DMS114 treated with DMSO at 0.1 percent for 48 hours (cell line): ENCODE measurements at regions not wholly inside any gene's neighbourhood (a gene's known extent, or its start where the extent isn't known, plus 50 kb on each side); places are given as distances from the start of the nearest gene placed in this dataset.

ENCODE experiments used
- DNase-seq: peaks from one replicate; lab custom pipeline; 2025; ENCODE audit not compliant: unreplicated experiment; lab: John Stamatoyannopoulos, UW

DNA sequence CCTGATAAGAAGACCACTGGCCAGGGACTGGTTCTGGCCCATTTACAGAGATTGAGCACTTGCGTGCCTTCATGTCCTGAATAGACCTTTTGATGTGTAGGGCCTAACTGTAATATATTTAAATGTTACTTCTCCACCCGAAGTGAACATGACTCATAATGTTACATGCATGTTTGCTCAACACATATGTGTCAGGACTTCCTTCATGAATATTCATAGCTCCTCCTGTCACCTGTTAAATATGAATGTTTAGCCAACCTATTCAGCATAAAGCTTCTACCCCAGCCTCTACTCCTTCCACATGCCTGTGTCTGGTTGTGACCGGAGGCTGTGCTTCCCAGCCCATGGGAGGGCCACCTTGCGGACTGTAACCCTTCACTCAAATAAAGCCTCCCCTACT lies 457.5 kb downstream of the IRX1 start:
- no peak for DNase-seq

DNA sequence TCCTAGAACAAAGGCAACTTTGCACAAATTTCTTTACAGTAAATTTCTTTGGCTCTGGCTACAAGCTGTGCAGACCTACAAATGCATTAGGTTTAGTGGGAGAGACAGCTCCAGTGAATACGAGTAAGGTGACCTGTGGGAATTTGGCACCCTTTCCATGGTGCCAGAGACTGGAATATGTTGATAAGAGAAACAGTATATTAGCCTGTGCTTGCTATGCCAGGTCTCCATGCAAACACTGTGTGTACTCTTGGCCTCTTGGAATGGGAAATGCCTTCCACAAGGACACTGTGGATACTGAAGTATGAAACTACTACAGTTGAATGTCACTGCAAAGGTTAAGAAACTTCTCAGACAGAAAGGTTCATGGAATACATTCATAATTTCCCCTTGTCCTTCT lies 458.5 kb downstream of the IRX1 start:
- DNase-seq: no peak

DNA sequence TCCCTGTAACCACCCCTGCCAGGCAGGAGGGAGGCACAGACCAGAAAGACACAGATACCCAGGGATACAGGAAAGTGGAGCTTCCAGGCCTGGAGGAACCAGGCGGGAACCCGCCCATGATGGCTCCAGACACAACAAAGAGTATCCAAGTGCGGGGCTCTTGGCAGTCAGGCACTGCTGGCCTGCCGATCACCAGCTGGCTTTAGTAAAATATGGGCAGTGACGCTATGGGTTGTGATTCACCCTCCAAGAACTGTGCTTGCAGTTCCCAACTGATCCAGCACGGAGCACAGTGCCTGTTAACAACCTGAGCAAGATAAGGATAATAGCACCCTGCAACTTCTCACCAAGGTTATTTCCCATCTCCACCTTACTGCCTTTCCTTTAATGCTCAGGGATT lies 463.3 kb downstream of the IRX1 start:
- no peak for DNase-seq

DNA sequence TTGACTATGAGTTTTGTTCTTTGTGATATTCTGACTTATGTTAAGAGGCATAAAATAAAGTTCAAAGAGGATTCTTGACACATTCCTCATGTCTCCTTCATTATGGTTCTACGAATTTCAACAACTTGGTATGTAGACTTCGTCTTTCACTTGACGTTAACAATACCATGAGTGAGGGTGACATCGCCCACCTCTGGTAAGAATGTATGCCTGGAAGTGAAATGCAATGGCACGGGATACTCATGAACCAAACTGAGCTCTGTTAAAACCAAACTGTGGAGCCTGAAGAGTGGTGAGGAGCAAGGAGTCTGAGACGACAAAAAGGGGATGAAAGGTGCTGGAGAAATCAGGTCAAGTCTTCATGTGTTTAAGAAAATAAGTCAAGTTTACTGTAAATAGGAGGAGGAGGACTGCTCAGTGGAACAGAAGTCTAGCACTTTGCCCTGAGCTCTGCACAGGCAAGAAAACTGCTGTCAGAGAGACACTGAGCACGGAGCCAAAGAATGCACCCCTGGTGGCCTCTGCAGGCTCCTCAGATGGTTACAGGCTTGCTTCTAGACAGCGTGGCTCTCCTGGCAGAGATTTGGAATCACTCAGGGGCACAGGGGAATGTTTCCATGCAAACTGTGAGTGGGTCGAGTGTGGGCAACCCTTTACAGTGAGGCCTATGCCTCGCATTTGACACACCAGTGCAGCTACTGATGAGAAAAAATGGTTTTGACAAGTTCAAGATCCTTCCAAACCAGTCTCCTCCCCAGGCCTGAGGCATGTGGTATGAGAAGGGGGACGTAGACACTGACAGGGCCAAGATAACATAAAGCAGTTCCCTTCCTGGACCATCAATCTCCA lies 470.1 kb downstream of the IRX1 start:
- no peak for DNase-seq

DNA sequence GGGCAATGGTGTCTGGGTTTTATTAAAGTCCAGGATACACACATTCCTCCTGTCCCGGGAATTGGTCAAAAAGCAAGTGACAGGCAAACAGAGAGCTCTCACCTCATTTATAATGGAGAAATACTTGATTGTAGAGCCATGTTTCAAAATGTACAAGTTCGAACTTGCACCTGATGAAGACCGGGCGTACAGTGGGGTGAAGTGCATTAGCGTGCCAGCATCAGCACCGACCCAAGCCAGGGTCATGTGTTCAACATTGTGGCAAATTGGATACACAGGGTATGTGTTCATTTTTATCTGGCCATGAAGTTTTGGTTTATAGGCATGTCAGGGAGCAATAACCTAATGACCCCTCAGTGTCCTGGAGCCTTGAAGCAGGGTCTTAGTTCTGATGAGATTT lies 472.5 kb downstream of the IRX1 start:
- no peak for DNase-seq

DNA sequence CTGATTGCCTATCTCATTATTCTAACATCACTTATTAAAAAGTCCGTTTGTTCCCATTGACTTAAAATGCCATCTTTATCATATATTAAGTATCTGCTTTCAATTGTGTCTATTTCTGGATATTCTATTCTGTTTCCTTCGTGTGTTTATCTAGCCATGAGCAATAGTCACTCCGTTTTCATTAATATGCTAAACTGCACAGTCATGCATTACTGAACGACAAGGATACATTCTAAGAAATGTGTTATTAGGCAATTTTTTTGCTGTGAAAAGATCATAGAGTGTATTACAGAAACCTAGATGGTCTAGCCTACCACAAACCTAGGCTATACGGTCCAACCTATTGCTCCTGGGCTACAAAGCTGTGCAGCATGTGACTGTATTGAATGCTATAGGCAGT lies 482.9 kb downstream of the IRX1 start:
- DNase-seq: no peak

DNA sequence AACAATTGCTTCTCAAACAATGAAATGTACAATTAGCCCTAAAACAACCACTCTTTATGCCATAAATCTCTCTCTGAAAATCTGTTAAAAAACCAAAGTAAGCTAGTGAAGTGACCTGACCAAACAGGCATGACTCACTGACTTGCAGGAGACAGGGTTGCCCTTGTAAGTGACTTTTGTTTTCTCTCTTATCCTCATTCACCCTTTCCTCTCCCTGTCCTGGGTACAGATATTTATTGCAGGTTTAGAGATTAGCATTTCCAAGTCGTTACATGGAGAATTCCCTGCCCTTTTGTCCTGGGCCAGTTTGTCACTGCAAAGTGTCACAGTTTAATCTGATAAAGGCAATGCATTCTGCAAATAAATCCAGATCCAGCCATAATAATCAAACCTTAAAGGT lies 484.2 kb downstream of the IRX1 start:
- no peak for DNase-seq

DNA sequence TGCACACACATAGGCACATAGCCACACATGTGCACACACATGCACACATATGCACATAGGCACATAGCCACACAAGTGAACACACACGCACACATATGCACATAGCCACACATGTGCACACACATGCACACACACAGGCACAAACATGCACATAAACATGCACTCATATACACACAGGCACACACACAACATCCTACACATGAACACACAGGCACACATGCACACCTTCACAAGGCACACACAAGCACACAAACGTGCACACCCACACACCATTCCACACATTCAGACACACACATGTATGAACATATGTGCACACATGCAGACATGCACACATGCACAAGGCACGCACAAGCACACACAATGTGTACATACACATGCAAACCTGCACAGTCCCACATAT lies 484.7 kb downstream of the IRX1 start:
- no peak for DNase-seq

DNA sequence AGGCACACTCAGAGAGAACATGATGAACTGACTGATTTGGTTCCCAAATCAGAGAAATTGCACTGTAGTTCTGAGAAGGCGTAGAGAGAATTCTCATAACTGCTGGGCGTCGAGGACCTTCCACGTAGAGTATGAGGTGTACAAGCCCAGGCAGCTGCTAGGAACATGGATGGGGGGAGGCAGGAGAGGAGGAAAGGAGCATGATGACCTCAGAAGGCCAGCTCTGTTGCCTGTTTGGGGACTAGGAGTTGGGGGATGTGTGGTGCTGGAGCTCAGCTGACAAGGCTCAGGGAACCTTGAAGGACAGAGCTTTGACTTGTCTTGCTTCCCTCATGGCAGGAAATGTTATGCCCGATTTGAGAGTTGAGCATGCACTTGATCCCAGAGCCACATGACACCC lies 485.4 kb downstream of the IRX1 start:
- DNase-seq: no peak

DNA sequence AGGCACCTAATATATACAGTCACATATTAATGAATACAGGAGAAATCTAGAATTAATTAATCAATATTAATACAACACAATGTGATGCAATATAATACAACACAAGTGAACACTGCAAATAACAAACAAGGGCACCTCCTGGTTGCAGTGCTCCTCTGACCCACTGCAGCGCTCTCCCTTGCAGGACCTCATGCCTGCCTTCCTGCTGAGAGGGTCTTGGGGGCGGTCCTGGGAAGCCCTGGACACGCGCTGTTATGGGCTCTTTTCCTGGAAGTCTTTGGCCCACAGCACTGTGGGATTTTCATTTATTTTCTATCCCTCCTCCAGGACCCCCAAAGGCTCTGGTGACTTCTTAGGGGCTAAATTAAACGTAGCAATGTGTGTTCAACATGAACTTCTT lies 485.8 kb downstream of the IRX1 start:
- DNase-seq: no peak

DNA sequence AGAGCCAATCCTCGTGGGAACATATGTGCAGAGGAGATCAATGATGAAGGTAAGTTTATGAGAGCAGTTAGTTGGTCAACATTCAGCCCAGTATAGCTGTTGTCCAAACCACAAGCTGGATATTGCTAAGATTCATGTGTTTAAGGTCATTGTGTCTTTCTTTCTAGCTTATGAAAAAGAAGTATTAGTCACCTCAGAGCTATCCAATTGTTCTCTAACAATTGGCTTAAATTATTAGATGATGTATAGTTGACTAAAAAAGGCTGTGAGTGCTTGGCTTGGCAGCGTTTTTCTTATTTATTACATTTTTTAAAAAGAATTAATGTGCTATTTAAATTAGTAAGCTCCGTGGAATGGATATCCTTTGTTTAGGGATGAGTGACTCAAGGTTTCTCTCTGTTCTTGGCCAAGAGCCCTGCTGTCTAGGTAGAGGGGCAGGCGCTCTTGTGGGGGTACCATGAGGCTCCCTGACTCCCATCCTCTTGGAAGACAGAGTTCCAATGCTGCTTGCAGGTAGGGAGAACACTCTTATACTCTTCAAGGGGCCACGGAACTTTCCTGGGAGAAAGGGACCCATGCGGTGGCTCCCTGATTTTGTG lies 487.4 kb downstream of the IRX1 start:
- DNase-seq: no peak

DNA sequence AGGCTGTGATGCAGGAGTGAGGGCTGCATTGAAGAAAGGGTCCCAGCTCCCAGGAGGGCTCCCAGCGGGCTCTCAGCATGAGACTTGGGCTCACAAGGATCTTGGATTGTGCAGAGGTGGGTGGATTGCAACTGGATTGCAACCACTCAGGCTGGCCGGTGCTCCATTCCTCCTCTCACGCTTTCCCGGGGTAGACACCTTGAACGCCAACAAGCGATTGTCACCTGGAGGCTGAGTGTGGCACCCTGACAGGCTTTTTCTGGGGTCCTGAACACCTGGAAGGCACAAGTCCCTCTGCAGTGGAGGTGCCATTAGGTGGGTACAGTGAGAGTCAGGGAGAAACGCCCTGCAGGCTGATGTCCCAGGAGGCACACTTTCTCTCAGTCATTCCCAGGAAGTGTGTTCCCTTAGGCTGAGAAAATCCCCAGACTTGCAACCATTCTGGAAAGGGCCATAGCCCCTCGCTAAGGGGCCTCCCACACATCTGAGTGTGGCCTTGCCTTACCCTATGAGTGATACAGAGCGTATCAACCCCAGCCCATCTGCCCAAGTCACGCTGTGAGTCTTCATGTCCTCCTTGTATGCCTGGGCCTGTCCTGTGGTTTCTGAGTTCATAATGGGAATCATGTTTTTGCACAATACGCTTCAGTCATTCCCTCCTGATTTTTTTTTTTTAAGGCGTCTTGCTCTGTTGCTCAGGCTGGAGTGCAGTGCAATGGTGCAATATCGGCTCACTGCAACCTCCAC lies 488.1 kb downstream of the IRX1 start:
- no peak for DNase-seq

DNA sequence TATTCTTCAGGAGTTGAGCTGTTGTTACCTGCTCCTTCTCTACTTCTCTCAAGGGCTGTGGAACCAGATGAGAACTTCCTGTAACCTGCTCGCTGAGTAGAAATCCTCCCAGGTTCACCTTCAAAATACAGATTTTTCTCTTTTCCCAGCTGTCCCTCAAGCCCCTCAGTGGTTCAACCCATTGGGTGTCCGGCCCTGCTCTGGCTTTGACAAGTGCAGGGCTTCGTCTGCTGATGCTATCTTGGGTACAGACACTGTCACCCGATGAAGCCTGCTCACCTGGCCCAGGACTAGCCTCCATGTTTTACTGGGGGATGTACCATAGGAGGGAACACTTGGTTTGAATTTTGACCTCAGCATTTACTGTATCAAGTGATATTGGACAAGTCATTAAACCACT lies 490.4 kb downstream of the IRX1 start:
- no peak for DNase-seq

DNA sequence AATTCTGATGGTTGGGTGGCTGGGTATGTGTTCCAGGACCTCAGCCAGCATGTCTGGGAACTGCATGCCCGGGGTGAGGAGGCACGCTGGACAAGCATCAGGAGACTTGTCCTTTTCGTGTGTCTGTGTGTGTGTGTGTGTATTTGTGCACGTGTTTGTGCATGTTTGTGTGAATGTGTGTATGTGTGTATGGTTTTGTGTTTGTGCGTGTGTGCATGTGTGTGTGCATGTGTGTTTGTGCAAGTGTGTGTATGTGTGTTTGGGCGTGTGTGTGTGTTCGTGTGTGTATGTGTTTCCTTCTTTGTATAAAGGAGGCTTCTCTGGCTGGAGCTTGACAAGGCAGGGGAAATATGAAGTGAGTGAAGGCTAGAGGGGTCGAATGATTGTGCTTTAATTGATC lies 491.5 kb downstream of the IRX1 start:
- DNase-seq: no peak

DNA sequence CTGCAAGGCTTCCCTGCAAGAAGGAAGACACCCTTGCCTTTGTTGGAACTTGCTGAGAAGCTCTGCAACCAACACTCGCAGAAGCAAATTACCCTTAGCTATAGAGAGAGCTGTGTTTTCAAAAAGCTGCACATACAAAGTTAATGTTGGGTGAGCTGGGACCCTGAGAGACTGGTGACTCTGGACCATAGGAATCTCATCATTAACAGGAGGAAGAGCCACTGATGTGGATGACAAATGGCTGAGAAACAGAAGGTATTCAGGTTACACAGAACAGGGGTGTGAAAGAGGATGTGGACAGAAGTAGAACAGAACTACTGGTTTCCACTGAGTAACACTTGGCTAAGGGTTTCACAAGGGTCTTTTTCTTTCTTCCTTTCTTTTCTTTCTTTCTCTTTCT lies 493.5 kb downstream of the IRX1 start:
- DNase-seq: no peak

DNA sequence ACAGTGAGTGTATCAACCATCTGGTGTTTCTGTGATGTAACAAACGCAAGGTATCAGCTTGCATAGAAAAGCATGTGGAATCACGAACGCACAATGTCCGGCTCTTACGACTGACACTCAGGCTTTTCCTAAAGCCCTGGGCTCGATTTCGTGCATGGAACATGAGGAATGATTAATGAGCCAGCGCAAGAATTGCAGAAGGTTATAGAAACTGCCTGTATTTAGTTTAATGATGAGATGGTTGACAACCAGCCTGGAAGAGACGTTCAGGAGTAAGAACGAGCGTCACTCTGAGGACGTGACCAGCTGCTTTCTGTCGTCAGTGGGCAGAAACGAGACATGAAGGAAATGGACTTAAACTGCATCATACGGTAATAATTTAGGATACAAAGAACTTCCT lies 497.6 kb downstream of the IRX1 start:
- DNase-seq: no peak

DNA sequence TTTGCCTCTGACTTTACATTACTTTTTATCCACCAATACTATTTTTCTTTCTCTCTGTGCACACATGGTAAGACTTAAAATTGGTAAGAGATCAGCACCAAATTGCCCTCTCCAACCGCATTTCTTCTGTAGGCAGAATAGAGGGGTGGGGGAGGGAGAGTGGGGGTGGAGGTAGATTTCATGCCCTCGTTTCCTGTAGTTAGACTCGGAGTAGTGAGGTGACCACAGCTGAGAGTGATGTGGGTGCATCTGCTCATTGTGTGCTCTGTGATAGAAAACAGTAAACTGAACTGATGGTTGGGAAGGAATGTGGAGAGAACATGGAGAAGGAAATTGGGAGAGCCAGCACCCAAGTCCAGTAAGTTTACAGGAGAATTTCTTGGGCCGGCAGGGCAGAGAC lies 498.3 kb downstream of the IRX1 start:
- DNase-seq: no peak

DNA sequence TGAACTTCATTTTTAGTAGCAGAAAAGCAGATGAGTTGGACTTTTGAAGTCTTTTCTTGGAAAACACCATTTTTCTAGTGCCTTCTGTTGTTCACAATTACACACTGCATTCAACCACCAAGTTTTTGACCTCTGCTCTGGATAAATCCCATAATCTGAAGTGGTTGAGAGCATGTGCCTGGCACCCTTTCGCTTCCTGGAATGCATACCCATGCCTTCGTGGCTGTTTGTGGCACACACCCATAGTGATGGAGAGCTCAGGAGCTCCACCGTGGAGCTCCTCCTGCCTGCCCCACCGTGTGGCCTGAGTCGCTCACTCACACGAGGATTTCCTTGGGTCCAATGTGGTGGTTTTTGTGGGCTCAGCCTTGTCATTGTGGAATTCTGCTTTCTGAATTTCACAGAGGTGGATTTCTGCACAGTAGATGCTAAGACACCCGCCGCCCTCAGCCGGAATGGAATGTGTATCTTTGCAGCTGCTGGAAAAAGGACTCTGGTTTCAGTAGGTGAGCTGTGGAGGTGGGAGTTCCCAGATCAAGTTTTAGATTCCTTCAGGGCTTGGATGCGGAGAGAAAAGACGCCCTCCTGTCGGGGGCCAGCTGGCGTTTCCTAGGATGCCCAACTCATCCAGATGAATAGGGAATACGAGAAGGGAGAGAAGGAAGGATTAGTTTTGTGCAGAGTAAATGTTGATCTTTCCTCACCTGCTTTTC lies 500.4 kb downstream of the IRX1 start:
- DNase-seq: no peak

DNA sequence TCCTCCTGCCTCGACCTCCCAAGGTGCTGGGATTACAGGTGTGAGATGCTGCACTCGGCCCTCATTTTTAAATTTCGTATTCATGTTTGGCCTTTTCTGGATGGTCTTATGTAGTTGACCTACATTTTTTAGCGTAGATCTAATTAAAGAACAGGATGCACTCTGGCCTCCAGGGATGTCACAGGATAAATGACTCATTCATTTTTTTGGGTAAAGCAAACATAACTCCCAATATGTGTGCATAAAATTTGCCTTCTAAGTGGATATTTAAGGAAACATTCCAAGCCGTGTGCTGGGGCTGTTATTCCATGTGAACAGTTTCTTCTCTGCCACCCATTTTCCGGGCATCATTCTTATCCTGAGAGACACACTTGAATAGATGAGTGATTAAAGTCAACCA lies 501.6 kb downstream of the IRX1 start:
- no peak for DNase-seq

DNA sequence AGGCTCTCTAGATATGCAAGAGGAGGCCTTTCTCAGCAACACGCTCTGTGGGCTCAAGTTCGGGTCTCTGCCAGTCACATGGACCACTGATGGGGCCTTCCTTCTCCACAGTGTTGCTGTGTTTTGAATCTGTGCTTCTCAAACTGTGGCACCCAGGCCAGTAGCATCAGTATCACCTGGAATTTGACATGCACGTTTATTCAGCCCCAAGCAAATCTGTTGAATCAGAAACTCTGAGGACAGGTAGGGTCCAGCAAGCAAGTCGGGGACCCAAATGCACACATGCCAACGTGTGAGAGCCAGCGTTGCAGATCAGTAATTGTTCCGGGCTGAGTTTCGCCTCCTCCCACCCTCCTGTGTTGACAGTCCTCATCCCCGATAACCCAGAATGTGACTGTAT lies 502.6 kb downstream of the IRX1 start:
- no peak for DNase-seq

DNA sequence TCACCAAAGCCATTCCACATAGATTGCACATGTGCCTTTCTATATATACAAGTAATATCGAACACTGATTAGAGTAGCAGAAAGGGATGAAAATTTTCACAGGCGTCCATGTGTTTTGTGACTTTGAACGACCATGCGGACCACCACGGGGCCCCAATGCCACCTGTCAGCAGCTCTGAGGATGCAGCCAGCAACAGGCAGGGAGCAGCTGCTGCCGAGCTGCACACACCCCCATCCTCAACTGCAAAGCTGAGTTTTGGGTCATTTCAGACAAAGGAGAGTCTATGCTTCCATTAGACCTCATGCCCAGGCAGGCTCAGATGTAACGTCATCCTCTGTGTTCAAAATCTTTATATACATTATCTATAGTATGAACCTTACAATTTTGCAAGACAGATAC lies 503.8 kb downstream of the IRX1 start:
- no peak for DNase-seq

DNA sequence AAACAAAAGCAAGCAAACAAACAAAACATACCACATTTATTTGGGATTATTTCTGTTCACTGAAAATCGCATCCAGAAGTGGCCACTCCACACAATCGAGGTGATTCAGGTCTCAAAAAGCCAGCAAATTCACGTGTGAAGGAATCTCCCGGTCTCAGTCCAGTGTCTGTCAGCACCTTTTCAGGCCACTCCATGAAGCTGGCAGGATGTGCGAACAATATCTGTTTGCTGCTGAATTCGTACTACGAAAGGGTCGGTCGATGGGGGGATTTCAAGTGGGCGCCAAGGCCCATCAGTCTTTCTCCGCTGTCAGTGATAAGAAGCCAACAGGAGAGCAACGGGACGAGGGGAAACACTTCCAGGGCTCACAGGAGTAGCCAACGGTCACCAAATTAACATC lies 505.1 kb downstream of the IRX1 start:
- no peak for DNase-seq
